ENCODE measurements at regions not wholly inside any gene's neighbourhood (a gene's known extent, or its start where the extent isn't known, plus 50 kb on each side); places are given as distances from the start of the nearest gene placed in this dataset.
"Not testable (repeated sequence)": the region's sequence is repeated elsewhere in the genome, so short reads cannot be mapped to it uniquely, and the experiment has no call there.

DNA sequence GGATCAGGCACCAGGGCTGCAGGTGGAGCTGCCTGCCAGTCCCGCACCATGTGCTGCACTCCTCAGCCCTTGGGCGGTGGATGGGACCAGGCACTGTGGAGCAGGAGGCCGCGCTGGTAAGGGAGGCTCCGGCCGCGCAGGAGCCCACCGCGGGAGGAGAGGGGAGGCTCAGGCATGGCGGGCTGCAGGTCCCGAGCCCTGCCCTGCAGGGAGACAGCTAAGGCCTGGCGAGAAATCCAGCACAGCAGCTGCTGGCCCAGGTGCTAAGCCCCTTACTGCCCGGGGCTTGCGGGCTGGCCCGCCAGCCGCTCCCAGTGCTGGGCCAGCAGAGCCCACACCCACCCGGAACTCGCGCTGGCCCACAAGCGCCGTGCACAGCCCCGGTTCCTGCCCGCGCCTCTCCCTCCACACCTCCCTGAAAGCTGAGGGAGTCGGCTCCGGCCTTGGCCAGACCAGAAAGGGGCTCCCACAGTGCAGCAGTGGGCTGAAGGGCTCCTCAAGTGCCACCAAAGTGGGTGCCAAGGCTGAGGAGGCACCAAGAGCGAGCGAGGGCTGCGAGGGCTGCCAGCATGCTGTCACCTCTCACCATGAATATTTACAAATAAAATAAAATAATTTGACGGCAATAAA lies 294.7 kb downstream of the CD109 start:
- TF ChIP-seq, protein P1, sequence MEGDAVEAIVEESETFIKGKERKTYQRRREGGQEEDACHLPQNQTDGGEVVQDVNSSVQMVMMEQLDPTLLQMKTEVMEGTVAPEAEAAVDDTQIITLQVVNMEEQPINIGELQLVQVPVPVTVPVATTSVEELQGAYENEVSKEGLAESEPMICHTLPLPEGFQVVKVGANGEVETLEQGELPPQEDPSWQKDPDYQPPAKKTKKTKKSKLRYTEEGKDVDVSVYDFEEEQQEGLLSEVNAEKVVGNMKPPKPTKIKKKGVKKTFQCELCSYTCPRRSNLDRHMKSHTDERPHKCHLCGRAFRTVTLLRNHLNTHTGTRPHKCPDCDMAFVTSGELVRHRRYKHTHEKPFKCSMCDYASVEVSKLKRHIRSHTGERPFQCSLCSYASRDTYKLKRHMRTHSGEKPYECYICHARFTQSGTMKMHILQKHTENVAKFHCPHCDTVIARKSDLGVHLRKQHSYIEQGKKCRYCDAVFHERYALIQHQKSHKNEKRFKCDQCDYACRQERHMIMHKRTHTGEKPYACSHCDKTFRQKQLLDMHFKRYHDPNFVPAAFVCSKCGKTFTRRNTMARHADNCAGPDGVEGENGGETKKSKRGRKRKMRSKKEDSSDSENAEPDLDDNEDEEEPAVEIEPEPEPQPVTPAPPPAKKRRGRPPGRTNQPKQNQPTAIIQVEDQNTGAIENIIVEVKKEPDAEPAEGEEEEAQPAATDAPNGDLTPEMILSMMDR (IDR thresholded peaks at IDR 0.05 in 8 of 11, conservative IDR thresholded peaks at IDR 0.05 in 3 of 11): not testable (repeated sequence)
- not testable (repeated sequence) for TF ChIP-seq POLR2AphosphoS5, POLR2A (IDR thresholded peaks at IDR 0.05)
